T-helper 2 cell (primary cell): ENCODE measurements at regions not wholly inside any gene's neighbourhood (a gene's known extent, or its start where the extent isn't known, plus 50 kb on each side); places are given as distances from the start of the nearest gene placed in this dataset.
"Not testable (repeated sequence)": the region's sequence is repeated elsewhere in the genome, so short reads cannot be mapped to it uniquely, and the experiment has no call there.

ENCODE experiments used
- DNase-seq, 5 experiments: peaks; one replicate each; pipeline versions ENCODE4 v3.0.0 to v3.0.0-alpha.2; 2012 to 2022

GRCh38 chr2:194742706-194743105, 914.3 kb upstream of the SLC39A10 start:
- no peak for DNase-seq

- DNase-seq: no peak
Measured at GRCh38 chr2:194739217-194739616, 917.8 kb upstream of the SLC39A10 start.

- no peak for DNase-seq
Measured at GRCh38 chr2:194735837-194736542, 921.0 kb upstream of the SLC39A10 start.

GRCh38 chr2:194730266-194730665, 926.8 kb upstream of the SLC39A10 start:
- DNase-seq: no peak

- no peak for DNase-seq
Measured at GRCh38 chr2:194725169-194725568, 931.9 kb upstream of the SLC39A10 start.

GRCh38 chr2:194723446-194723845, 933.6 kb upstream of the SLC39A10 start:
- no peak for DNase-seq

- no peak for DNase-seq
Measured at GRCh38 chr2:194721227-194721626, 935.8 kb upstream of the SLC39A10 start.

GRCh38 chr2:194720462-194720861, 936.6 kb upstream of the SLC39A10 start:
- DNase-seq: no peak

- DNase-seq: no peak
Measured at GRCh38 chr2:194718881-194719280, 938.1 kb upstream of the SLC39A10 start.

GRCh38 chr2:194714541-194714940, 942.5 kb upstream of the SLC39A10 start:
- DNase-seq: no peak

- no peak for DNase-seq
Measured at GRCh38 chr2:194709840-194710239, 947.2 kb upstream of the SLC39A10 start.

- no peak for DNase-seq
Measured at GRCh38 chr2:194706179-194706578, 950.8 kb upstream of the SLC39A10 start.

- DNase-seq: no peak
Measured at GRCh38 chr2:194705398-194705797, 951.6 kb upstream of the SLC39A10 start.

GRCh38 chr2:194700726-194701125, 956.3 kb upstream of the SLC39A10 start:
- no peak for DNase-seq

- no peak for DNase-seq
Measured at GRCh38 chr2:194700116-194700515, 956.9 kb upstream of the SLC39A10 start.

- DNase-seq: no peak
Measured at GRCh38 chr2:194698012-194698411, 959.0 kb upstream of the SLC39A10 start.

GRCh38 chr2:194697439-194697838, 959.6 kb upstream of the SLC39A10 start:
- DNase-seq: no peak

- no peak for DNase-seq
Measured at GRCh38 chr2:194696690-194697089, 960.3 kb upstream of the SLC39A10 start.

GRCh38 chr2:194686569-194686968, 970.5 kb upstream of the SLC39A10 start:
- DNase-seq: no peak

GRCh38 chr2:194674043-194674442, 983.0 kb upstream of the SLC39A10 start:
- DNase-seq: no peak

GRCh38 chr2:194672994-194673393, 984.0 kb upstream of the SLC39A10 start:
- DNase-seq: no peak

- DNase-seq: no peak
Measured at GRCh38 chr2:194661431-194661830, 995.6 kb upstream of the SLC39A10 start.

- not testable (repeated sequence) for DNase-seq
Measured at GRCh38 chr2:194639057-194639456, 1018.0 kb upstream of the SLC39A10 start.

GRCh38 chr2:194621945-194622344, 1035.1 kb upstream of the SLC39A10 start:
- DNase-seq: no peak

- DNase-seq: no peak
Measured at GRCh38 chr2:194619366-194619765, 1037.7 kb upstream of the SLC39A10 start.
